NOMO-1 treated with dmso at 0.1 percent for 144 hours (cell line): ENCODE measurements at regions not wholly inside any gene's neighbourhood (a gene's known extent, or its start where the extent isn't known, plus 50 kb on each side); places are given as distances from the start of the nearest gene placed in this dataset.

Experiments
- DNase-seq: peaks from one replicate; lab custom pipeline; 2025; ENCODE audit not compliant: unreplicated experiment; lab: John Stamatoyannopoulos, UW

DNA sequence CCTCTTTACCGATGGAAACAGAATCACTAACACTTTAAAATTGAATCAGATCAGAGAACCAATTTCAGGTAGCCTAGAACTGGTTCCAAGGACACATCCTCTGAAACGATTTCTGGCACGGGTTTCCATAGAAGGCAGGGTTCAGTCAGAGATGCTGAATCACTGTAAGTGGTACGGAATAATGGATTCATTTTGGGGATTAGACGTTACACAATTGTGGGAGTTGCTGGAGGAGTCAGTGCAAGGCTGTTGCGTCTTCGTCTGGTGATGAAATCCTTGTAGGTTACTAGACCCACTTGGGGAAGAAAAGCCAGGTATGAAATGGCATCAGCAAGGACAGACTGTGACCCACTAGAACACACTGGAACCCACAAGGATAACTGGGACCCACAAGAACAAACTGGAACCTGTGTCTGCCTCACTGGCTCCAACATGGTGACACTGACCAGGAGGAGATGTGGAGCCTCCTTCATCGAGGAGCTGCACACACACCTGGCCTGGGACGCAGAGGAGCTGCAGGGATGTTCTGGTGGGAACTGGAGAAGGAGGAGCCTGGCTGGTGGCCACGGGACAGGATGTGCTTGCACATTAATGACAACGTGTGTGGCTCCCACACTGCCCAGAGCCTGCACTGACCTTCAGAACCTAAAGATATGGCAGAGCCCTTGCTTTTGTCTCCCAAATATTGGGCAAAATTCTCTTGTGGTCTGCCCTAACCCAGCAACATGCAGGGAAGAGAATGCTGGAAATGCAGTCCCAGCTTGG lies 105.1 kb downstream of the TRAPPC11 start:
- no peak for DNase-seq

DNA sequence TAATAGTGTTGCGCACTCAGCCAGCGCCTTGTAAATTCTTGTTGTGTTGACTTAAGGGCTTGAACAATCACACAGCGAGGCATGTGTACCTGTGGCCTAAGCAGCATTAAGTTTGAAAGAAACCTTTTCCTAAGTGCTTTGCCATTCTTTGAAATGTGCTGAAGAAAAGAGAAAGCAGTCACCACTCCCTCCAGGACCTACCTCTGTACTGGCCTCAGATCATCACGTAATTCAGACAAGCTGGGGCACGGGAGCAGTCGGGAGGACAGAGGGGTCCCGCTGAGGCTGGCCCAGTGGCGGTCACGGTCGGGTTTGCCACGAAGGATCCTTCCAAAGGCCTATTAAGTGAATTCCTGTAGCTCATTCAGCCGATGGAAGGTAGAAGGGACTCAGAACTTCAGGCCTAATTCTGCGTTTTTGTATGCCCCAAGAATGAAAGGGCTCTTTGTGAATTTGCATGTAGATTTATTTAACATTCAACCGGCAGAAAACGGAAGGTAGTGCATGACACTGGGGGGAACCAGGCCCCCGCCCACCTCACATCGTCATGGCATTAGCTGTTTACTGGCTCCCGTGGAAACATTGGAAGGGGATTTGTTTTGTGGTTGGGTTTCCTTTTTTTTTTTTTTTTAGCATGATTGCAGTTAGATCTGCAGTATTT lies 106.3 kb downstream of the TRAPPC11 start:
- DNase-seq = no peak

DNA sequence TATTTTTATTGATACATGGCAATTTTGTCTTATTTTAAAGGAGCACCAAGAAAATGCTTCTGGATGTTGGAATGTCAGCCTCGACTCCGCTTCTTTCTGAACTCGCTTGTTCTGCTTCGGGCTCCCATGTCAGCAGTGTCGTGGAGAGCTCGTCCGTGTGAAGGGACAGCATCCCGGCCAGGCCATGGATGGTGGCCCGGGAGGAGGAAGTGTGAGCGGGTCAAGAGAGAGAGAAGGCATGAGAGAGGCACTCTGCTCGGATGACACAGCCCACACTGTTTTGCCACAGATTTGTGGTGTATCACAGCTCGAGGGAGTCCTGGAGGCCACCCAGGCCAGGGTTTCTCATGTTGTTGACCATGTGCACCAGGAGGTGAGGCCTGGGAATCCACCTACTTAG lies 107.0 kb downstream of the TRAPPC11 start:
- DNase-seq = no peak

DNA sequence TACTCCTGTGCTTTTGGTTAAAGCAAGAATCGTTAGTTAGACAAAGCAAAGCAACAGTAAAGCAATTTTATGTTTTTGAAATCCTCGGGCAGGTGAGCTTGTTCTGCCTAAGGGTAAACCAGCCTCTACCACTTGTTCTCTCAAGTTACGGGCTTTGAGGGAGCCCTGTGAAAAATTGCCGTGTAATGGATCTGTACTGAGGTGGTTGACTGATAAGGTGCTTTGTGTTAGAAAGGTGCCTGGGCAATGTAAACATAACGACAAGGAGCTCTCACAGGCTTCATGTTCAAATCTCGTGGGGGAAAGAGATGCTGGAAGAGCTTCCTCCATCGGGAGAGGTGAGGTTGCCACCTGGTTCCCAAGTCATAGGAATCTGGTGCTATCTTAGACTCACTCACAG lies 111.8 kb downstream of the TRAPPC11 start:
- DNase-seq = no peak

DNA sequence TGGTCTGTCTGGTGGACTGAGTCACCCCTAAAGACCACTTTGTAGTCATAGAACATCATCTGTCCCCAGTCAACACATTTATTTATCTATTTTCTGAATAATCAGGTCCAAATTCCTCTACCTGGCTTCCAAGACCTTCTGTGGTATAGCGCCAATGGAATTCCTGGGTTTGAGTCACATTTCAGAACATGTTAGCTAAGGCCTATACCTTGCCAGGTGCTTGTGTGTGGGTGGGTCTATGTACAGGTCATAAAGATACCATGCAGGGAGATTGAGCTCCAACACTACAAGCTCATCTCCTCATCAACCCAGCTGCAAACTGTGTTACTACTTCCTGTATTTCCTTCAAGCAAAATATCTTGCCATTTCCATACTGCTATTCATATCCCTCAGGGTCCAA lies 113.3 kb downstream of the TRAPPC11 start:
- no peak for DNase-seq

DNA sequence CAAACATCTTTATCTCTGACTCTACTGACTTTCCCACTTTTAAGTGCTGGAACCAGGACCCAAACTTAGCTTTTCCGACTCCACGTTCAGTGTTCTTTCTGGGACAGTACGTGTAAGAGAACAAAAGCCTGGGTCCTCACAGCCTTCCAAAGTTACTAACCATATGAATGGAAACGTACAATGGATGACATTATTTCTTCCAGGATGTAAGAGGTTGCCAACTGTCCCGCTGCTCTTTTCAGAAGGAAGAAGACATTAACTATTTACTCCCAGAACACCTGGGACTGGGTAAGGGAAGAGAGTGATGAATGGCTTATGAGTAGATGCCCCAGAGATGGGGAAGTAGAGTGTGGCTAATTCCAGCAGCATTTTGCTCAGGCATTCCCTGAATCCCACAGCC lies 114.7 kb downstream of the TRAPPC11 start:
- DNase-seq = no peak

DNA sequence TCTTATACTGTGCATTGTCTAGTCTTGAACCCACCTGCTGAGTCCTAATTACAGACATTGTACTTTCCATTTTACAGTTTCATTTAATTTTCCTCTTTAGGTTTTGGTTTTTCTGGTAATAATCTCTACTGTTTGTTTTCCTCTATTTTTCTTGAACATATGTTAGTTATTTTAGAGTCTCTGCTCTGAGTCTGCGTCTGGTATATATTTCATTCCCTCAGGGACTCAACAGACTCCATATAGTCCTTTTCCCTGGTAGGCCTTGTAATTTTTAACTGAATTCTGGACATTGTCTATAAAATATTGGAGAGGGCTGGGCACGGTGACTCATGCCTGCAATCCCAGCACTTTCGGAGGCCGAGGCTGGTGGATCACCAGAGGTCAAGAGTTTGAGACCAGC lies 121.8 kb upstream of the STOX2 start:
- no peak for DNase-seq

DNA sequence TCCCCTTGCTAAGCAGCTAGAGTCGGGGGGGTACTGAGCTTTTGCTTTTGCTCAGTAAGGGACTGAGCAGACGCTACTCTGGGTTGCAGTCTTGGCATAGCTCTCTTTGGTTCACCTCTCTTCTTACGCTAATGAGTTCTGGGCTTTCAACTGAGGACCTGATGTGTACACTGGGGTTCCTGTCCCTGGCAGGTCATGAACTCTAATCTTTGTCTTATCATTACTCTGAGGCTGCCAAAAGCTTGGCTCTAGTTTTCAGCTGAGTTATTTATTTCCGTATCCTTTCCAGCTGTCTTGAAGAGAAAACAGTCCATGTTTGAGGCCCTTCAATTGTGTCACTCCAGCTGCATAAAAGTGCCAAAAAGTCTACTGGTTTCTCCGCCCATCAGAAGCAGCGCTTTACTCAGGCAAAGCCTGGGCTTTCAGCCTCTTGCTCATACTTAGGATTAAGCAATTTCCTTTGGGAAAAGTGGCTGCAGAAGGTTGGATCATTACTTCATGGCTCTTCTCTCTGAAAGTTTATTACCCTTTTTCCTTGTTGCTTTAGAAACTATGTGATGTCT lies 121.0 kb upstream of the STOX2 start:
- no peak for DNase-seq

DNA sequence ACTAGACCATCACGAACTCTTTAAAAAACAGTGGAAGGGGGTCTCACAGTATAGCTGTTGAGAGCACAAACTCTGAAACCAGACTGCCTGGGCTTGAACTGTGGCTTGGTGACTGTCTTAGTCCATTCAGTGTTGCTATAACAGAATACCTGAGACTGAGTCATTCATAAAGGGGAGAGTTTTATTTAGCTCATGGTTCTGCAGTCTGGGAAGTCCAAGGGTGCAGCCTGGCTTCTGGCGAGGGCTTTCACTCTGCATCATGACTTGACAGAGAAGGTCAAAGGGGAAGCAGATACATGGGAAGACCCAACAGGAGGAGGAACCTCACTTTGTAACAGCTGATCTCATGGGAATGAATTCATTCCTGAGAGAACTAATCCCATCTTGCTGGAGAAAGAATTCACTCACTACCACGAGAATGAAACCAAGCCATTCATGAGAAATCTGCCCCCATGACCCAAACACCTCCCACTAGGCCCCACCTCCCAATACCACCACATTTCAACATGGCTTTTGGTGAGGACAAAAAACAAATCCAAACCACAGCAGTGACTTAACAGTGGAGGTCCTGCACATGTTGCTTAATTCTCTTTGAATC lies 116.7 kb upstream of the STOX2 start:
- DNase-seq = no peak

DNA sequence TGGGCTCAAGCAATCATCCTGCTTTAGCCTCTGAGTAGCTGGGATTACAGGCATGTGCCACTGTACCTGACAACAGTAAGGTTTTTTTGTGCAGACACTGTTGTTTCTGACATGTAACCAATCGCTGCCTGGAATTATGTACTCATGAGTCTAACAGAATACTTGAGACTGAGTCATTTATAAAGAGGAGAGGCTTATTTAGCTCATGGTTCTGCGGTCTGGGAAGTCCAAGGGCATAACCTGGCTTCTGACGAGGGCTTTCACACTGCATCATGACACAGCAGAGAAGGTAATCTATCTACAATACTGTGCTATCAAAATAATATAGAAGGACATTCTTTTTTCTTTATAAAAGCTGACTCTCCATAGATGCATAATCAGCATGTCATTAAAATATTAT lies 115.5 kb upstream of the STOX2 start:
- no peak for DNase-seq

DNA sequence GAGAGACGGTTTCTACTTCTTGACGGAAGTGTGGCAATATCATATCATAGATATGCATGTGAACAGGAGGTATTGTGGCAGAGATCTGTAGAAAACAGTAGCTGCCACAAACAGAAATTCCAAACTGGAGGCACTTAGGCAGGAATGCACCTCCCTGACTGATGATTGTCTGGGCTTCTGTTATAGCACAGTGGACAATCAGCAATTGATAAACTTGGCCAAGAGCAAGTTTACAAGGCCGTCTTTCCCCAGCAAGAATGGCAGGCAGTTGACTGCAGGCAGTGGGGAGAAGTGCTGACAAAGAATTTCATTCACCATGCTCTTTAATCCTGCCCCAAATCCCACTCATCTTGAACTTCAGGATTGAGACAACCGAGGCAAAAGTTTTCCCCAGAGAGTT lies 114.4 kb upstream of the STOX2 start:
- no peak for DNase-seq

DNA sequence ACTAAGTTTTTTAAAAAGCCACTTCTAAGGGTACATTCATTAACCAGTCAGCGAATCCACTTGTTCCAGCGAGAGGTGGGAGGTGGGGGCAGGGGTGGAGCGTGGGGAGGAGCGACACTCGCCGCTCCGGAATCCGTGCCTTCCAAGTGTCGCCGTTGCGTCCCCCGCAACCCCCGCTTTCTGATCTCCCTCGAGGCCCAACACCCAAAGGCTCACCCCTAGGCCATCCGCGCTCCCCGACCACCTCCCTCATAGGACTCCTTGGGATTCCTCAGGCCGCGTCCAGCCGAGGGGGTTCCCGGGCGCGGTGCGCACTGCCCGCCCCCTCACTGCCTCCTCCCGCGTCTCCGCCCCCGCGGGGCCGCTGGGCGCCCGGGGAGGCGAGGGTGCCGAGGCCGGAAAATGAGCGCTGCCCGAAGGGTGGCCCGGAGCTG lies 108.1 kb upstream of the STOX2 start:
- no peak for DNase-seq

DNA sequence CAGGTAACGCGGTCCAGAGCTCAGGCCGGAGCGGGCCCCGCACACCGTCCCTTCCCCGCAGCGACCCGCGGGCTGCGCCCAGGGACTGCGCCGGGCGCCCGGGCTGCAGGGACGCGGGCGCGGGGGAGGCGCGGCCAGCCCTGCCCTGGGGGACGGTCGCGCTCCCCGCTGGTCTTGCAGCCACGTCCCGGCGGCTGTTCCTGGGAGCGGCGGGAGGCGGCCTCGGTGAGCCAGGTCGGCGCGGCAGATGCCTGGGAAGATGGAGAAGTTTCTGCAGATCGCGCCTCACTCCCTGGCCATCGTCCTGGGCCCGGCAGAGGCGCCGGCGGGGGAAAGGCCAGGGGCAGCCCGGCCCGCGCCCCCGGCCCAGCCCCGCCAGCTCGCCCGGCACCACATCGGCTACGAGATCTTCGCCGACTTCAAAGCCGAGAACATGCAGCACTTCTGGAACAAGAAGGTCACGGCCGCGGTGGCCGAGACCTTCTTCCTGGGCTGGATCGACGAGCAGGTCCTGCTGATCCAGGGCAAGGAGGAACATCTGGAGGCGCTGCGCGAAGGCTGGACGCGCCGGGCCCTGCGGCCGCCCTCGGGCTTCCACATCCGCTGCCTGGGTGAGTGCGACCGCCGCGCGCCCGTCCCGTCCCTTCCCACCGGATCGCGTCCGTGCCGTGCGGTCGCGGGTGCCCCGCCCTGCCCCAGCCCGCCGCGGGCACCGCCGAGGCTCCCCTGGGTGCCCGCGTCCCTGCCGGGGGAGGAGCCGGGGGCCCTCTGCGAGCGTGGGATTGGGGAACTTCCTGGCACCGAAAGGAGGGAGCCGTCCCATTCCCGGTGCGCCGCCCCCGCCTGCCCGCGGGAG lies 107.4 kb upstream of the STOX2 start:
- DNase-seq = no peak

DNA sequence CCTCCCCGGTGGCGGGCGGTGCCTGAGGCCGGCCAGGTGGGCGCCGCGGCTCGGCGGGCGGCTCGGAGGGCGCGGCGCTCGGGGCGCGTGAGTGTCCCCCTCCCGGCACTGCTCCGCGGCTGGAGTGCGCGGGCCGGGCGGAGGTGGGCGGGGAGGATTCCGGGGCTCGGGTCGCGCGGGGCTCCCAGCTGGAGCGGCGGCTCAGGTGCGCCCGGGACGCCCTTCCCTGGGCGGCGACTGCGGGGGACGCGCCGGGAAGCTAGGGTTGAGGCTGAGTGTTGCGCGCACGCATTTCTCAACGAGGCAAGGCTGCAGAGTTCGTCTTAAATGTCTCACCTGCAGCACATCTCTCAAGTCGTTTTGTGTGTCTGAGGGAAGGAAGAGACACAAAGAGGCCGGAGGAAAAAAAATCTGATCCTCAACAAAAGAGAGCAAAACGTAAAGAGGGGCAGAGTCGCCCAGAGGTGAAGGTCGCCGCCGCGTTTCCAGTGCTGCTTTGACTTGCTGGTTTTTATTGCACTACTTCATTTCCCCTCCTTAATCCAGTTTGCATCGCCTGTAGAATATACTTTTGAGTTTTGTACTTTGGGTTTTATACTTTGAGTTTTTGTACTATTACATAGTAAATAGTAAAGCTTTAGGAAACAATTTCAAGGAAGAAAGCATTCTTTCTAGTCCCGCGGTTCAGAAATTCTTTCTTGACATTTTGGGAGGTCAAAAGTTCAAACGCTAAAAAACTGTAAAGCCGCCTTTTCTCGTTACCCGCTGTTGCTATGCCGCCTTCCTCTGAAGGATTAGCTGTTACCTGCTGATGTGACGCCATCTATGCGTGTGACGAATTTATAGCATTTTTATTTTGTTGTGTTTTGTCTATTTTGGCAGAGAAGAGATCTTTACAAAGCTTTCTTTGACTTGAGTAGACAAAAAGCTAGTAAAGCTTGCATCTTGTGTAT lies 106.5 kb upstream of the STOX2 start:
- DNase-seq = no peak

DNA sequence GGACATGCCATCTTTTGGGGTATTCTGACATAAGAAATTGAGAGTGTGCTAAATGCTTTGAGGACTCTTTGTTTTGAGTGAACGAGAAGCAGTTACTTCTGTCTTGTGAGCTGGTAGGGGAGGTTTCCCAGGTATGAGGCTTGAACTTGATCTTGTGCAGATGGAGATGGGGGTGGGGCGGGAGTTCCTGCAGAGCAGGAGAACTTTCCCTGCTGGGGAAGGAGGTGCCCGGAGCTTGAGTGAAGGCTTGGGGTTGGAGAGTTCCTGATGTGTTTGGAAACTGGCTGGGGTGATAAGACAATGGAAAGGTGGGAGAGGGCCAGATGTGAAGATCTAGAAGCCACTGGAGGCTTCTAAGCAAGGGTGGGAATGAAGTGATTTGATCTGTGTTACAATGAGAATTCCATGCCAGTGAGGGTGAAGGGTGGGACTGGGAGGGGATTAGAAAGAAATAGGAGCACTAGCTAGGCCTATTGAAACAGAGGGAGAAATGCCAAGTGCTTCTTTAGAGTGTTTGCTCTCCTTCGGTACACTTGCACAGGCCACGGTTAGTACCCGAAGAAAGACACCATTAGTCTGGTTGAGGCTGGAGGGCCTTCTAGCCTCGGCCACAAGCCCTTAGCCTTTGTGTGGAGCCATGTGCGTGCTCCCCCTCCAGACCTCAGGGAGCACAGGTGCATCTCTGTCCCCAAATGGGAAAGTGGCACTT lies 103.5 kb upstream of the STOX2 start:
- DNase-seq = no peak

DNA sequence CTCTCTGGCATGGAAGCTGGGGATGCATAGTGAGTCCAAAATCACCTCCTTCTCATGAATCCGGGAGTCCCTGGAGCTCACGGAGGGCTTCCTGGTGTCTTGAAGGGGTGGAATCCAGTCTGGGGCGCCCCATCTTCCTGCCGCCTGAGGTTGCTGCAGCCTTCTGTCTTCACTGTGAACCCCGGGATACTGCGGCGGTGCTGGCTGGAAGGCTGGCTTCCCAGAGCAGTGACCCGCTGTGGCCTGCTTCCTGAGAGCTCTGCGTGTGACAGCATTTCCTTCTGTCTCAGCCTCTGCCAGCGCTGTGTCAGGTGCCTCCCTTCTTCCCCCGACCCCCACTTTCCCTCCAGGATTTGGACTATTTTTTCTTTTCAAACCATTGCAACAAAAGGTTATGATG lies 98.8 kb upstream of the STOX2 start:
- no peak for DNase-seq

DNA sequence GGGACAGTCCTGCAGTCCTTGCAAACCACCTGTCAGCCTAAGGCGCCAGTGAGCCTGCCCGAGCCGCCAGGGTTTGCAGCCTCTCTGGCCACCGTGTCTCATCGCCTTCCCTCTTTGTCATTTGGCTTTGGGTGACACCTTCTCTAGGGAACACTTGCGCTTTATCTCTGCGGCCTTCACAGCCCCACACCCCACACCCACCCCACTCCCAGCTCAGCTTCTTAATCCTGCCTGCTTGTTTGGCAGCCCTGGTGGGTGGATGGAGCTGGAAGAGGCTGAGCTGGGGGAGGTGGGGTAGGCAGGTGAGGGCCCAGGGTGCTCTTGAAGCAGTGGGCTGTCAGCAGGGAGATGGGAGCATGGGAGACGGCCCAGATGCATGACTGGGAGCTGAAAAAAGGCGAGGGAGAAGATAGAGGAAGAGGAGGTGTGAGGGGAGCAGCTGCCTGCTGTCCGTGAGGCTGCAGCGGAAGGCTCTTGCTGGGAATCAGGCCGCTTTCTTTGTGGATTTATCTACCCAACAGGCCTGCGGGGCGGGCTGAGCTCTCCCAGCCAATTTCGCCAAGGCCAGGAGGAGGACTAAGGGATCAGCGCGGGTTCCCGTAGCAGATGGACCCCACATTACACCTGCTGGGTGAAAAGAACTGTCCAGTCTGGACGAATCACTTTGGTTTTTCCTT lies 97.5 kb upstream of the STOX2 start:
- DNase-seq = no peak

DNA sequence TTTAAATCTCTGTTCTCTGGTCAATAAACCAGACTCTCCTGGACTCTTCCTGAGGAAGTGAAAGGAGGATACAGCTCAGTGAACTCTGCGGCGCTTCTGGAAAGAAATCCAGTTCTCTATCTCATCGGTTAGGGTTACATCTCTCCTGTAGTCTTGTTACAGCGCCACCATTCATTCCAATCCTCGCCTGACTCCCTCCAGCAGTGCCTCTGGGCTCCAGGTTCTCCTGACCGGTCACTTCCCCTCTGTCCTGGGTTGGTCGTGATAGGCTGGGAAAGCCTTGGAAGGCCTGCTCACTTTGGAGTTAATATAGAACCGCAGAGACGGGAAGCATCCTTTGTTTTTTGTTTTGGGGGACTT lies 97.0 kb upstream of the STOX2 start:
- no peak for DNase-seq

DNA sequence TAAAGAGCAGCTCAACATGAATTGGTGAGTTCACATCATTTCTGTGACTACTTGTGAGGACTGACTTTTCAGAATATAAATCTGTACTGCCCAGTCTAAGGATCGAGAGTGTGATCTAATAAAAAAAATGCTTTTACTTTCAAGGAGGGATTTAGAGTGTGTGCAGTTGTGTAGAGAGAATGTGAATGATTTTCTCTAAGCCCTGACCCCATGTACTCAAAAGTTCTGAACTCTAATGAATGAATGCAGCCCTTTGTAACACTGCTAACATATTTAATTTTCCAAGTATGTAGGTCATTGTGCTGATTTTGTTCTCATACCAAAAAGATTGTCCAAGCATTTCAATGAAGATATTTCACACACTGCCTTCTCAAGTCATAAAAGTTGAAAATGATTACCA lies 92.5 kb upstream of the STOX2 start:
- no peak for DNase-seq
